ENCODE measurements at regions not wholly inside any gene's neighbourhood (a gene's known extent, or its start where the extent isn't known, plus 50 kb on each side); places are given as distances from the start of the nearest gene placed in this dataset.

DNA sequence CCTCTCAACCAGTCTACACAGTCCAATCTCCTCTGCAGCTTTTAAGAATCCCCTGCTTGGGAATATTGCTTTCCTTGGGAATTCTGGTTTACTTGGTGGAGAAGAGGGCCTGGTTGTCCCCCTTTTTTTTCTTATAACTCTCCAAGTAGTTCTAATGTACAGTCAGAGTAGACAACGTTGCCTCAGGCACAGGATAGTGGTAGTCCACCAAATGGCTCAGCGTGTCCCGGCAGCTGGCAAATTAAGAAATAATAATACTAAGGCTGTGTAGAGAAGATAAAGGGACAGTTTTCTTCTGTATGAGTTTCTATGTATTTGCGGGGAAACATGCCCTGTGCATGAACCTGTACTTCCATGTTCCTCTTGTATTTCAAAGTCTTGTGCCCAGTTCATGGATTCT, 145.7 kb upstream of the RREB1 start:
- no peak for DNase-seq (ENCODE audit: low spot score)
- no peak overlapping the region for H3K9ac ChIP-seq (ENCODE audit: low read depth in 1 of 2, low read length in 2 of 2)
- WGBS: 98% methylated on average over 4 of the region's 4 CpGs
- peaks cover 0 to 10% (median 3%) of the 10 kb centered on the region in 4 donors for H3K4me1 ChIP-seq (ENCODE audit: control insufficient read depth in 4 of 4, insufficient read depth in 4 of 4, low read length in 3 of 4)
- H3K27me3 ChIP-seq (ENCODE audit: control insufficient read depth in 4 of 4, insufficient read depth in 4 of 4, low read length in 3 of 4): no peaks in the 10 kb centered on the region
- TF ChIP-seq TAF1 (conservative IDR thresholded peaks at IDR 0.05) (no peak), FOXA2 (IDR thresholded peaks at IDR 0.05) (no peak), NR2F2 (IDR thresholded peaks at IDR 0.05) (no peak), HNF4A (conservative IDR thresholded peaks at IDR 0.05) (no peak), YY1 (IDR thresholded peaks at IDR 0.05) (no peak), JUND (IDR thresholded peaks at IDR 0.05) (no peak), FOXA1 (IDR thresholded peaks at IDR 0.05) (no peak), SP1 (IDR thresholded peaks at IDR 0.05) (no peak), EGR1 (IDR thresholded peaks at IDR 0.05; ENCODE audit: low read depth in 2 of 2) (no peak), RXRA (IDR thresholded peaks at IDR 0.05) (no peak), GABPA (IDR thresholded peaks at IDR 0.05 in 1 of 2, conservative IDR thresholded peaks at IDR 0.05 in 1 of 2) (no peak), HNF4G (IDR thresholded peaks at IDR 0.05) (no peak), RAD21 (IDR thresholded peaks at IDR 0.05) (no peak)
- TF ChIP-seq, protein P1, sequence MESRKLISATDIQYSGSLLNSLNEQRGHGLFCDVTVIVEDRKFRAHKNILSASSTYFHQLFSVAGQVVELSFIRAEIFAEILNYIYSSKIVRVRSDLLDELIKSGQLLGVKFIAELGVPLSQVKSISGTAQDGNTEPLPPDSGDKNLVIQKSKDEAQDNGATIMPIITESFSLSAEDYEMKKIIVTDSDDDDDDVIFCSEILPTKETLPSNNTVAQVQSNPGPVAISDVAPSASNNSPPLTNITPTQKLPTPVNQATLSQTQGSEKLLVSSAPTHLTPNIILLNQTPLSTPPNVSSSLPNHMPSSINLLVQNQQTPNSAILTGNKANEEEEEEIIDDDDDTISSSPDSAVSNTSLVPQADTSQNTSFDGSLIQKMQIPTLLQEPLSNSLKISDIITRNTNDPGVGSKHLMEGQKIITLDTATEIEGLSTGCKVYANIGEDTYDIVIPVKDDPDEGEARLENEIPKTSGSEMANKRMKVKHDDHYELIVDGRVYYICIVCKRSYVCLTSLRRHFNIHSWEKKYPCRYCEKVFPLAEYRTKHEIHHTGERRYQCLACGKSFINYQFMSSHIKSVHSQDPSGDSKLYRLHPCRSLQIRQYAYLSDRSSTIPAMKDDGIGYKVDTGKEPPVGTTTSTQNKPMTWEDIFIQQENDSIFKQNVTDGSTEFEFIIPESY (IDR thresholded peaks at IDR 0.05): no peak
- TF ChIP-seq, protein P2, sequence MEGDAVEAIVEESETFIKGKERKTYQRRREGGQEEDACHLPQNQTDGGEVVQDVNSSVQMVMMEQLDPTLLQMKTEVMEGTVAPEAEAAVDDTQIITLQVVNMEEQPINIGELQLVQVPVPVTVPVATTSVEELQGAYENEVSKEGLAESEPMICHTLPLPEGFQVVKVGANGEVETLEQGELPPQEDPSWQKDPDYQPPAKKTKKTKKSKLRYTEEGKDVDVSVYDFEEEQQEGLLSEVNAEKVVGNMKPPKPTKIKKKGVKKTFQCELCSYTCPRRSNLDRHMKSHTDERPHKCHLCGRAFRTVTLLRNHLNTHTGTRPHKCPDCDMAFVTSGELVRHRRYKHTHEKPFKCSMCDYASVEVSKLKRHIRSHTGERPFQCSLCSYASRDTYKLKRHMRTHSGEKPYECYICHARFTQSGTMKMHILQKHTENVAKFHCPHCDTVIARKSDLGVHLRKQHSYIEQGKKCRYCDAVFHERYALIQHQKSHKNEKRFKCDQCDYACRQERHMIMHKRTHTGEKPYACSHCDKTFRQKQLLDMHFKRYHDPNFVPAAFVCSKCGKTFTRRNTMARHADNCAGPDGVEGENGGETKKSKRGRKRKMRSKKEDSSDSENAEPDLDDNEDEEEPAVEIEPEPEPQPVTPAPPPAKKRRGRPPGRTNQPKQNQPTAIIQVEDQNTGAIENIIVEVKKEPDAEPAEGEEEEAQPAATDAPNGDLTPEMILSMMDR (IDR thresholded peaks at IDR 0.05; ENCODE audit: low read depth, low read length, missing input control): no peak
- TF ChIP-seq, protein P3, sequence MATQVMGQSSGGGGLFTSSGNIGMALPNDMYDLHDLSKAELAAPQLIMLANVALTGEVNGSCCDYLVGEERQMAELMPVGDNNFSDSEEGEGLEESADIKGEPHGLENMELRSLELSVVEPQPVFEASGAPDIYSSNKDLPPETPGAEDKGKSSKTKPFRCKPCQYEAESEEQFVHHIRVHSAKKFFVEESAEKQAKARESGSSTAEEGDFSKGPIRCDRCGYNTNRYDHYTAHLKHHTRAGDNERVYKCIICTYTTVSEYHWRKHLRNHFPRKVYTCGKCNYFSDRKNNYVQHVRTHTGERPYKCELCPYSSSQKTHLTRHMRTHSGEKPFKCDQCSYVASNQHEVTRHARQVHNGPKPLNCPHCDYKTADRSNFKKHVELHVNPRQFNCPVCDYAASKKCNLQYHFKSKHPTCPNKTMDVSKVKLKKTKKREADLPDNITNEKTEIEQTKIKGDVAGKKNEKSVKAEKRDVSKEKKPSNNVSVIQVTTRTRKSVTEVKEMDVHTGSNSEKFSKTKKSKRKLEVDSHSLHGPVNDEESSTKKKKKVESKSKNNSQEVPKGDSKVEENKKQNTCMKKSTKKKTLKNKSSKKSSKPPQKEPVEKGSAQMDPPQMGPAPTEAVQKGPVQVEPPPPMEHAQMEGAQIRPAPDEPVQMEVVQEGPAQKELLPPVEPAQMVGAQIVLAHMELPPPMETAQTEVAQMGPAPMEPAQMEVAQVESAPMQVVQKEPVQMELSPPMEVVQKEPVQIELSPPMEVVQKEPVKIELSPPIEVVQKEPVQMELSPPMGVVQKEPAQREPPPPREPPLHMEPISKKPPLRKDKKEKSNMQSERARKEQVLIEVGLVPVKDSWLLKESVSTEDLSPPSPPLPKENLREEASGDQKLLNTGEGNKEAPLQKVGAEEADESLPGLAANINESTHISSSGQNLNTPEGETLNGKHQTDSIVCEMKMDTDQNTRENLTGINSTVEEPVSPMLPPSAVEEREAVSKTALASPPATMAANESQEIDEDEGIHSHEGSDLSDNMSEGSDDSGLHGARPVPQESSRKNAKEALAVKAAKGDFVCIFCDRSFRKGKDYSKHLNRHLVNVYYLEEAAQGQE (IDR thresholded peaks at IDR 0.05): no peak
- TF ChIP-seq, protein P4, sequence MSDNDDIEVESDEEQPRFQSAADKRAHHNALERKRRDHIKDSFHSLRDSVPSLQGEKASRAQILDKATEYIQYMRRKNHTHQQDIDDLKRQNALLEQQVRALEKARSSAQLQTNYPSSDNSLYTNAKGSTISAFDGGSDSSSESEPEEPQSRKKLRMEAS (IDR thresholded peaks at IDR 0.05): no peak
- TF ChIP-seq, protein P5, sequence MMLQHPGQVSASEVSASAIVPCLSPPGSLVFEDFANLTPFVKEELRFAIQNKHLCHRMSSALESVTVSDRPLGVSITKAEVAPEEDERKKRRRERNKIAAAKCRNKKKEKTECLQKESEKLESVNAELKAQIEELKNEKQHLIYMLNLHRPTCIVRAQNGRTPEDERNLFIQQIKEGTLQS (IDR thresholded peaks at IDR 0.05): no peak
- no peaks in the 10 kb centered on the region for H3K36me3 ChIP-seq (ENCODE audit: control insufficient read depth in 4 of 4, insufficient read depth in 3 of 4, low read depth in 1 of 4, low read length in 3 of 4)
- no peak overlapping the region for H3K4me3 ChIP-seq (ENCODE audit: low read depth in 1 of 3, low read length in 3 of 3)
- no peak overlapping the region for H3K27ac ChIP-seq (ENCODE audit: low read depth in 1 of 2, low read length in 2 of 2)
- no peaks in the 10 kb centered on the region for H3K9me3 ChIP-seq (ENCODE audit: control insufficient read depth in 4 of 4, low read length in 3 of 4)

All from liver (tissue), 8 donors.